ENCODE measurements at regions not wholly inside any gene's neighbourhood (a gene's known extent, or its start where the extent isn't known, plus 50 kb on each side); places are given as distances from the start of the nearest gene placed in this dataset.

- Histone ChIP-seq H3K9me3 (no peaks in the 10 kb centered on the region), H3K4me1 (no peaks in the 10 kb centered on the region), H3K4me3 (no peak overlapping the region), H3K27ac (no peak overlapping the region), H3K27me3 (no peaks in the 10 kb centered on the region), H3K36me3 (no peaks in the 10 kb centered on the region)
- no peak for DNase-seq (ENCODE audit: low spot score)
- TF ChIP-seq CTCF (IDR thresholded peaks at IDR 0.05), result no peak
These were observed 169.6 kb downstream of the KCNJ2 start for GRCh38 chr17:70338946-70339354.

GRCh38 chr17:70343114-70343513, 173.8 kb downstream of the KCNJ2 start:
- DNase-seq (ENCODE audit: low spot score), result no peak
- no peaks in the 10 kb centered on the region for H3K4me1 ChIP-seq
- no peaks in the 10 kb centered on the region for H3K36me3 ChIP-seq
- no peak for TF ChIP-seq CTCF (IDR thresholded peaks at IDR 0.05)
- H3K27ac ChIP-seq, result no peak overlapping the region
- H3K4me3 ChIP-seq, result no peak overlapping the region
- no peaks in the 10 kb centered on the region for H3K27me3 ChIP-seq
- no peaks in the 10 kb centered on the region for H3K9me3 ChIP-seq

- H3K4me3 ChIP-seq, result peak overlapping the region in 1 of 2 donors; percentile 24
- H3K27ac ChIP-seq, result no peak overlapping the region
- no peak for DNase-seq (ENCODE audit: low spot score)
- no peaks in the 10 kb centered on the region for H3K9me3 ChIP-seq
- H3K27me3 ChIP-seq, result no peaks in the 10 kb centered on the region
- H3K4me1 ChIP-seq, result no peaks in the 10 kb centered on the region
- no peaks in the 10 kb centered on the region for H3K36me3 ChIP-seq
- no peak for TF ChIP-seq CTCF (IDR thresholded peaks at IDR 0.05)
These were observed 175.2 kb downstream of the KCNJ2 start for GRCh38 chr17:70344386-70345060.

DNA sequence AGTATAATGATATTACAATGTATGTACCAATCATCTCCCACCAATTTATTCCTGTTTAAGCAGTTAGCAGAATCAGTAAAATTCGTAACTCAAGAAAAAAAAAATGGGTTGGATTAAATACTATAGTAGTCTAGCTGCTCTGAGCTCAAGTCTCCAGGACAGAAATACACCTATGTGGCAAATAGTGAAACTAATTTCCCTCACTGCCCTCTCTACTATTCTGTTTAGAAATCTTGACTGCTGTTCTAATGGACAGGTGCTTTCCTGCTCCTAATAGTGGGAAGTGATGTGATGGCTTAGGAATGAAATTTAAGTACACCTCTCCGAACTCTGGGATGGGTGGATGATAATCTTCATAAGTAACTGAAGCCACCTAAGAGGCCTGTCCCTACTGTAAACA, 175.7 kb downstream of the KCNJ2 start:
- H3K27ac ChIP-seq, result no peak overlapping the region
- no peaks in the 10 kb centered on the region for H3K27me3 ChIP-seq
- no peak overlapping the region for H3K4me3 ChIP-seq
- H3K36me3 ChIP-seq, result no peaks in the 10 kb centered on the region
- H3K4me1 ChIP-seq, result no peaks in the 10 kb centered on the region
- TF ChIP-seq CTCF (IDR thresholded peaks at IDR 0.05), result no peak
- DNase-seq (ENCODE audit: low spot score), result no peak
- no peaks in the 10 kb centered on the region for H3K9me3 ChIP-seq

DNA sequence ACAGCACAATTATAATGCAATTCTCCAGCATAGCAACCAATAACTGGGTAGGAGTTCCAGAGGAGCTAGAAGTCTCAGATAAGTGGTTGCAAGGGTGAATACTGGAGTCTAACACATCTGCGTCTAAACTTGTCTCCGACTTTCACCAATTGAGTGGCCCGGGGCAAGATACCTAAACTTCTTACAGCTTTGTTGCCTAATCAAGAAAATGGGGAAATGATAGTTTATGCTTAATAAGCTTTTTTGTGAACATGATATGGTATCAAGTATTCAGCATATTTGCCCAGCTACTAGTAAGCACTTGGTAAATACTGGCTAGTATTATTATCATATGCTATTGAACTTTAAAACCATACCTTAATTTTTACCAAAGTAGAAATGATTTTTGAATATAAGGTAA, 183.5 kb downstream of the KCNJ2 start:
- H3K27me3 ChIP-seq, result no peaks in the 10 kb centered on the region
- no peak overlapping the region for H3K4me3 ChIP-seq
- TF ChIP-seq CTCF (IDR thresholded peaks at IDR 0.05), result no peak
- no peaks in the 10 kb centered on the region for H3K4me1 ChIP-seq
- no peaks in the 10 kb centered on the region for H3K9me3 ChIP-seq
- DNase-seq (ENCODE audit: low spot score), result no peak
- H3K27ac ChIP-seq, result no peak overlapping the region
- H3K36me3 ChIP-seq, result no peaks in the 10 kb centered on the region
